HEK293 (cell line): ENCODE measurements at regions not wholly inside any gene's neighbourhood (a gene's known extent, or its start where the extent isn't known, plus 50 kb on each side); places are given as distances from the start of the nearest gene placed in this dataset.

ENCODE experiments used
- CTCF ChIA-PET: fragments of 350-600 bp; formaldehyde crosslinking; extraction: SDS; loops from one replicate; lab custom pipeline; 2021; ENCODE audit warnings: antibody characterized with exemption; lab: Yijun Ruan, JAX
- POLR2A ChIA-PET: fragments of 300-600 bp; formaldehyde crosslinking; extraction: SDS; loops from one replicate; lab custom pipeline; 2020; ENCODE audit warnings: antibody characterized with exemption, inconsistent platforms; lab: Yijun Ruan, JAX
- H3K27ac ChIP-seq: fragments of 200-500 bp; sonication (Bioruptor generic); 2 replicates; pipeline ENCODE4 v1.5.1; 2014; ENCODE audit warnings: low read depth, low read length, control low read depth, inconsistent platforms; ENCODE audit errors: extremely low read depth
- H3K36me3 ChIP-seq, 2 experiments: fragments of 200-500 bp in 1 of 2; sonication (Bioruptor generic) in 1 of 2; 1 replicate in 1 of 2; 2 replicates in 1 of 2; pipeline ENCODE4 v1.5.1; 2014 to 2017; ENCODE audit warnings: inconsistent platforms in 2 of 2, low read length in 2 of 2; ENCODE audit not compliant: control insufficient read depth in 2 of 2, insufficient read depth in 1 of 2
- H3K4me1 ChIP-seq: fragments of 200-500 bp; sonication (Bioruptor generic); 2 replicates; pipeline ENCODE4 v1.5.1; 2014; ENCODE audit warnings: mild to moderate bottlenecking, low read length, inconsistent platforms; ENCODE audit not compliant: control insufficient read depth, insufficient read depth
- H3K4me3 ChIP-seq: 2 replicates; pipeline ENCODE4 v1.5.1; 2011; ENCODE audit warnings: low read depth, mild to moderate bottlenecking, control low read depth, low read length, moderate library complexity
- H3K9me3 ChIP-seq: fragments of 200-500 bp; sonication (Bioruptor generic); 2 replicates; pipeline ENCODE4 v1.5.1; 2014; ENCODE audit warnings: low read depth, low read length, inconsistent platforms; ENCODE audit not compliant: control insufficient read depth, insufficient read depth
- GLI2 ChIP-seq: fragments of 450-650 bp; formaldehyde crosslinking; IDR thresholded peaks from 2 replicates; pipeline ENCODE4; 2017; ENCODE audit warnings: missing biosample characterization, missing genetic modification characterization, low read depth, borderline replicate concordance
- KLF8 ChIP-seq: fragments of 450-650 bp; formaldehyde crosslinking; IDR thresholded peaks from 2 replicates; pipeline ENCODE4 v1.5.1; 2016; ENCODE audit warnings: missing biosample characterization, missing genetic modification characterization
- SCRT2 ChIP-seq: fragments of 450-650 bp; formaldehyde crosslinking; IDR thresholded peaks from 2 replicates; pipeline ENCODE4 v1.5.1; 2016; ENCODE audit warnings: missing biosample characterization, missing genetic modification characterization
- TCF7L2 ChIP-seq: IDR thresholded peaks from 2 replicates; pipeline ENCODE4 v1.6.1; 2011; ENCODE audit warnings: low read depth, mild to moderate bottlenecking, inconsistent platforms, low read length, moderate library complexity, borderline replicate concordance
- YY1 ChIP-seq: fragments of 450-650 bp; formaldehyde crosslinking; IDR thresholded peaks from 2 replicates; pipeline ENCODE4 v1.5.1; 2018; ENCODE audit warnings: missing biosample characterization, missing genetic modification characterization
- ZNF114 ChIP-seq: fragments of 450-650 bp; formaldehyde crosslinking; IDR thresholded peaks from 2 replicates; pipeline ENCODE4 v1.5.0; 2017; ENCODE audit warnings: missing biosample characterization, missing genetic modification characterization
- ZNF121 ChIP-seq: fragments of 450-650 bp; formaldehyde crosslinking; IDR thresholded peaks from 2 replicates; pipeline ENCODE4 v1.5.1; 2016; ENCODE audit warnings: missing biosample characterization, missing genetic modification characterization
- ZNF16 ChIP-seq: fragments of 450-650 bp; formaldehyde crosslinking; IDR thresholded peaks from 2 replicates; pipeline ENCODE4 v1.5.1; 2016; ENCODE audit warnings: low read depth, missing biosample characterization, missing genetic modification characterization
- ZNF221 ChIP-seq: fragments of 450-650 bp; formaldehyde crosslinking; IDR thresholded peaks from 2 replicates; pipeline ENCODE4 v1.5.1; 2017; ENCODE audit warnings: missing biosample characterization, missing genetic modification characterization, borderline replicate concordance
- ZNF23 ChIP-seq: fragments of 450-650 bp; formaldehyde crosslinking; IDR thresholded peaks from 2 replicates; pipeline ENCODE4 v1.5.1; 2016; ENCODE audit warnings: missing biosample characterization, missing genetic modification characterization, borderline replicate concordance
- ZNF248 ChIP-seq: fragments of 450-650 bp; formaldehyde crosslinking; IDR thresholded peaks from 2 replicates; pipeline ENCODE4 v1.5.1; 2017; ENCODE audit warnings: missing biosample characterization, missing genetic modification characterization
- ZNF26 ChIP-seq: fragments of 450-650 bp; formaldehyde crosslinking; IDR thresholded peaks from 2 replicates; pipeline ENCODE4 v1.5.1; 2016; ENCODE audit warnings: missing biosample characterization, missing genetic modification characterization
- ZNF292 ChIP-seq: fragments of 450-650 bp; formaldehyde crosslinking; IDR thresholded peaks from 2 replicates; pipeline ENCODE4 v1.5.1; 2016; ENCODE audit warnings: low read depth, missing biosample characterization, missing genetic modification characterization, borderline replicate concordance
- ZNF341 ChIP-seq: fragments of 450-650 bp; formaldehyde crosslinking; IDR thresholded peaks from 2 replicates; pipeline ENCODE4; 2016; ENCODE audit warnings: low read depth, missing biosample characterization, missing genetic modification characterization
- ZNF473 ChIP-seq: fragments of 450-650 bp; formaldehyde crosslinking; IDR thresholded peaks from 2 replicates; pipeline ENCODE4 v1.5.1; 2017; ENCODE audit warnings: missing biosample characterization, missing genetic modification characterization
- ZNF501 ChIP-seq: fragments of 450-650 bp; formaldehyde crosslinking; IDR thresholded peaks from 2 replicates; pipeline ENCODE4 v1.5.1; 2016; ENCODE audit warnings: missing biosample characterization, missing genetic modification characterization
- ZNF513 ChIP-seq: fragments of 450-650 bp; IDR thresholded peaks from 2 replicates; pipeline ENCODE4 v1.5.1; 2018; ENCODE audit warnings: missing biosample characterization, missing genetic modification characterization
- ZNF621 ChIP-seq: fragments of 450-650 bp; formaldehyde crosslinking; IDR thresholded peaks from 2 replicates; pipeline ENCODE4 v1.5.1; 2017; ENCODE audit warnings: missing biosample characterization, missing genetic modification characterization
- ZNF658 ChIP-seq: fragments of 450-650 bp; formaldehyde crosslinking; IDR thresholded peaks from 2 replicates; pipeline ENCODE4; 2016; ENCODE audit warnings: missing biosample characterization, missing genetic modification characterization
- ZNF660 ChIP-seq: fragments of 450-650 bp; IDR thresholded peaks from 2 replicates; pipeline ENCODE4 v1.5.1; 2018; ENCODE audit warnings: missing biosample characterization, mild to moderate bottlenecking, missing genetic modification characterization
- ZNF768 ChIP-seq: fragments of 450-650 bp; formaldehyde crosslinking; IDR thresholded peaks from 2 replicates; pipeline ENCODE4 v1.5.1; 2018; ENCODE audit warnings: missing biosample characterization, mild to moderate bottlenecking, missing genetic modification characterization
- ZNF830 ChIP-seq: fragments of 450-650 bp; IDR thresholded peaks from 2 replicates; pipeline ENCODE4 v1.5.0; 2018; ENCODE audit warnings: missing biosample characterization, missing genetic modification characterization, low read depth, mild to moderate bottlenecking, moderate library complexity
- ZSCAN23 ChIP-seq: fragments of 450-650 bp; formaldehyde crosslinking; IDR thresholded peaks from 2 replicates; pipeline ENCODE4 v1.5.1; 2016; ENCODE audit warnings: missing biosample characterization, missing genetic modification characterization
- TF ChIP-seq, protein P1 (sequence below): fragments of 450-650 bp; formaldehyde crosslinking; IDR thresholded peaks from 2 replicates; pipeline ENCODE4 v1.5.1; 2016; ENCODE audit warnings: missing biosample characterization, missing genetic modification characterization
- TF ChIP-seq, protein P2 (sequence below): fragments of 450-650 bp; formaldehyde crosslinking; IDR thresholded peaks from 2 replicates; pipeline ENCODE4 v1.5.1; 2016; ENCODE audit warnings: missing biosample characterization, missing genetic modification characterization
- TF ChIP-seq, protein P3 (sequence below): fragments of 450-650 bp; formaldehyde crosslinking; IDR thresholded peaks from 2 replicates; pipeline ENCODE4 v1.5.1; 2016; ENCODE audit warnings: missing biosample characterization, missing genetic modification characterization

DNA sequence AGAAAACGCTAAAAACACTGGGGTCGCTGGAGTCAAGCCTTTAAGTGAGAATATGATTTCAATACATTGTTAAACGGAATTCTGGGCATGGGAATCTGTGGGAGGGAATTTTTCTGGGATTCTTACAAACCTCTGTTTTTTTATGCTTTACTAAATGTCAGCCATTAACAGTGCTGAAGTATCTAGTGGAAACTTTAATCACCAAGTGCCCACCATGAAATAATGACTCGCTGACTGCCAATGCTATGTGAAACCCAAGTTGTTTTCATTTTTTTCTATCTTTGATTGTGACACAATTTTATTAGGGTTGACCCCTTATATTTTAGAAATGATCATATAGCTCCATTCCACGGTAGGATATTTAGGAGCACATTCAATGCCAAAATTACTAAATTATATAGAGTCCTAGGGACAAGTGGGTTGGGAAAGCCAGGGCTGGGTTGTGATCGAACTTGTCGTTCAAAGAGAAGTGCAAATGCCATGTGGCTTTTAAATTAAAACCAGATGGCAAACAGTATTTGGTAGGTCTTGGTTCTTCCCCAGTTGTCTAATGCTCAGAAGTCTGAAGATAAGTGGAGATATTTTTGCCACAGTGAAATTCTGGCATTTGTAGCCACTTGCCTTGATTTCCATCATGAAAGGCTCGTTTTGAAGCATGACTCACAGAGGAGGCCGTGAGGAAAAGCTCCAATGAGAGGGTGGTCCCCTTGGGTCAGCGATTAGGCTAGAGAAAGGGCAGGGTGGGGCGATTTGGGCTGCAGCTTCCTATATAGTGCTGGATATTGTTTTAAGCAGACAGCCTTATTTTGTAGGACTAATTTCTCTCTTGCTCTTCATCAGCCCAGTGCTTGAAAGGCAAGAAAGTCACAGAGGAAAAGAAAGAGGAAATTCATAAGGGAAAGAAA lies 254.4 kb upstream of the JAG1 start:
- CTCF ChIA-PET, result no interaction called here
- Histone ChIP-seq H3K27ac (no peak overlapping the region), H3K4me3 (no peak overlapping the region), H3K9me3 (no peaks in the 10 kb centered on the region), H3K36me3 (no peaks in the 10 kb centered on the region), H3K4me1 (peaks cover 10% of the 10 kb centered on the region)
- TF ChIP-seq ZNF114 (no peak), ZNF621 (tag by site-specific recombination) (no peak), ZNF26 (tag by site-specific recombination) (no peak), YY1 (no peak), SCRT2 (tag by site-specific recombination) (no peak), ZNF221 (no peak), GLI2 (tag by site-specific recombination) (no peak), ZNF23 (no peak), ZSCAN23 (tag by site-specific recombination) (no peak), ZNF768 (no peak), ZNF830 (tag by site-specific recombination) (no peak), ZNF16 (tag by site-specific recombination) (no peak), ZNF248 (no peak), KLF8 (tag by site-specific recombination) (no peak), ZNF513 (no peak), ZNF658 (tag by site-specific recombination) (no peak)
- TF ChIP-seq, protein P1, sequence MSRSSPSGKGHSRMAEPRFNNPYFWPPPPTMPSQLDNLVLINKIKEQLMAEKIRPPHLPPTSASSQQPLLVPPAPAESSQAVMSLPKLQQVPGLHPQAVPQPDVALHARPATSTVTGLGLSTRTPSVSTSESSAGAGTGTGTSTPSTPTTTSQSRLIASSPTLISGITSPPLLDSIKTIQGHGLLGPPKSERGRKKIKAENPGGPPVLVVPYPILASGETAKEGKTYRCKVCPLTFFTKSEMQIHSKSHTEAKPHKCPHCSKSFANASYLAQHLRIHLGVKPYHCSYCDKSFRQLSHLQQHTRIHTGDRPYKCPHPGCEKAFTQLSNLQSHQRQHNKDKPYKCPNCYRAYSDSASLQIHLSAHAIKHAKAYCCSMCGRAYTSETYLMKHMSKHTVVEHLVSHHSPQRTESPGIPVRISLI (tag by site-specific recombination), result no peak
- POLR2A ChIA-PET, result no interaction called here

DNA sequence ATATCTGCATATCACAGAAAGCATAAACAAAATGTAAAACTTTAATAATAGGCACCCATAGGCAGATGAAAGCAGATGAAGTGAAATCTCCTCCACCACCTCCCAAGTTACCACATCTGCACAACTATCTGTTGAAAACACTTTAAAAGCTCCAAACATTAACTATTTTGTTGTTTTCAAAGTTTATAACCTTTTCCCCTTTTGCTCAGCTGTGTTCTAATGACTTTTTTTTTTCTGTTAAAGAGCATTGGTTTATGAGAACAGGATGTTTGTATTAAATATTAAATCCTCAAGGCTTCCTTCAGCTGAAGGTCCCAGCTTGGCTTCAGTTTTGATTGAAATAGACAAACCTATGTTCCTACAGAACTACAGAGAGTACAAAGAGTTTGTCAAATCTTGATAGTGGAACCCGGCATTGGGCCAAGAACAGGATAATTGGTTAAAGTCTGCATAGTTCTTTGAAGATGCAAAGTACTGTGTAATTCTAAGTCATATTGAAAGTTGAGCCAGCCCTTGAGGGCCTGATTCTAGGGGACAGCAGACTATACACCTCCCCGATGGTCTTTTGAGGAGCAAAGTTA lies 255.1 kb upstream of the JAG1 start:
- H3K27ac ChIP-seq, result no peak overlapping the region
- no peaks in the 10 kb centered on the region for H3K36me3 ChIP-seq
- CTCF ChIA-PET, result no interaction called here
- no peaks in the 10 kb centered on the region for H3K9me3 ChIP-seq
- POLR2A ChIA-PET, result no interaction called here
- peaks cover 7% of the 10 kb centered on the region for H3K4me1 ChIP-seq
- H3K4me3 ChIP-seq, result no peak overlapping the region
- no peak for TF ChIP-seq ZNF501 (tag by site-specific recombination)
- TF ChIP-seq, protein P2, sequence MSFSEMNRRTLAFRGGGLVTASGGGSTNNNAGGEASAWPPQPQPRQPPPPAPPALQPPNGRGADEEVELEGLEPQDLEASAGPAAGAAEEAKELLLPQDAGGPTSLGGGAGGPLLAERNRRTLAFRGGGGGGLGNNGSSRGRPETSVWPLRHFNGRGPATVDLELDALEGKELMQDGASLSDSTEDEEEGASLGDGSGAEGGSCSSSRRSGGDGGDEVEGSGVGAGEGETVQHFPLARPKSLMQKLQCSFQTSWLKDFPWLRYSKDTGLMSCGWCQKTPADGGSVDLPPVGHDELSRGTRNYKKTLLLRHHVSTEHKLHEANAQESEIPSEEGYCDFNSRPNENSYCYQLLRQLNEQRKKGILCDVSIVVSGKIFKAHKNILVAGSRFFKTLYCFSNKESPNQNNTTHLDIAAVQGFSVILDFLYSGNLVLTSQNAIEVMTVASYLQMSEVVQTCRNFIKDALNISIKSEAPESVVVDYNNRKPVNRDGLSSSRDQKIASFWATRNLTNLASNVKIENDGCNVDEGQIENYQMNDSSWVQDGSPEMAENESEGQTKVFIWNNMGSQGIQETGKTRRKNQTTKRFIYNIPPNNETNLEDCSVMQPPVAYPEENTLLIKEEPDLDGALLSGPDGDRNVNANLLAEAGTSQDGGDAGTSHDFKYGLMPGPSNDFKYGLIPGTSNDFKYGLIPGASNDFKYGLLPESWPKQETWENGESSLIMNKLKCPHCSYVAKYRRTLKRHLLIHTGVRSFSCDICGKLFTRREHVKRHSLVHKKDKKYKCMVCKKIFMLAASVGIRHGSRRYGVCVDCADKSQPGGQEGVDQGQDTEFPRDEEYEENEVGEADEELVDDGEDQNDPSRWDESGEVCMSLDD (tag by site-specific recombination), result no peak
- TF ChIP-seq ZNF473 (tag by site-specific recombination), result no peak
- no peak for TF ChIP-seq ZNF121 (tag by site-specific recombination)
- TF ChIP-seq ZNF660 (tag by site-specific recombination), result no peak
- no peak for TF ChIP-seq ZNF292 (tag by site-specific recombination)
- TF ChIP-seq TCF7L2, result no peak
- TF ChIP-seq ZNF341, result no peak
- TF ChIP-seq, protein P3, sequence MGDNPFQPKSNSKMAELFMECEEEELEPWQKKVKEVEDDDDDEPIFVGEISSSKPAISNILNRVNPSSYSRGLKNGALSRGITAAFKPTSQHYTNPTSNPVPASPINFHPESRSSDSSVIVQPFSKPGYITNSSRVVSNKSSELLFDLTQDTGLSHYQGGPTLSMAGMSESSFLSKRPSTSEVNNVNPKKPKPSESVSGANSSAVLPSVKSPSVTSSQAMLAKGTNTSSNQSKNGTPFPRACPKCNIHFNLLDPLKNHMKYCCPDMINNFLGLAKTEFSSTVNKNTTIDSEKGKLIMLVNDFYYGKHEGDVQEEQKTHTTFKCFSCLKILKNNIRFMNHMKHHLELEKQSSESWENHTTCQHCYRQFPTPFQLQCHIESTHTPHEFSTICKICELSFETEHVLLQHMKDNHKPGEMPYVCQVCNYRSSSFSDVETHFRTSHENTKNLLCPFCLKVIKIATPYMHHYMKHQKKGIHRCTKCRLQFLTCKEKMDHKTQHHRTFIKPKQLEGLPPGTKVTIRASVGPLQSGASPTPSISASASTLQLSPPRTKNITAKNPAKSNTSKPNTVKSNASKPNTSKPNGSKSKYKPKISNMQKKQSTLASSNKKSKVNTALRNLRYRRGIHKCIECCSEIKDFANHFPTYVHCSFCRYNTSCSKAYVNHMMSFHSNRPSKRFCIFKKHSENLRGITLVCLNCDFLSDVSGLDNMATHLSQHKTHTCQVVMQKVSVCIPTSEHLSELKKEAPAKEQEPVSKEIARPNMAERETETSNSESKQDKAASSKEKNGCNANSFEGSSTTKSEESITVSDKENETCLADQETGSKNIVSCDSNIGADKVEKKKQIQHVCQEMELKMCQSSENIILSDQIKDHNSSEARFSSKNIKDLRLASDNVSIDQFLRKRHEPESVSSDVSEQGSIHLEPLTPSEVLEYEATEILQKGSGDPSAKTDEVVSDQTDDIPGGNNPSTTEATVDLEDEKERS (tag by site-specific recombination), result no peak
